SK-N-SH (cell line): ENCODE measurements at regions not wholly inside any gene's neighbourhood (a gene's known extent, or its start where the extent isn't known, plus 50 kb on each side); places are given as distances from the start of the nearest gene placed in this dataset.

ENCODE experiments used
- CTCF ChIA-PET: fragments of 300-600, 350-600 bp; formaldehyde crosslinking; extraction: SDS; loops from one replicate; lab custom pipeline; 2021; lab: Yijun Ruan, JAX
- POLR2A ChIA-PET: fragments of 350-600 bp; sonication (Branson Sonifier 250); formaldehyde crosslinking; extraction: SDS; loops from one replicate; lab custom pipeline; 2020; ENCODE audit warnings: antibody characterized with exemption, inconsistent platforms; lab: Yijun Ruan, JAX
- DNase-seq: peaks from one replicate; pipeline ENCODE4 v3.0.0; 2012
- H2AFZ ChIP-seq: fragments of 200-600 bp; sonication (generic); 2 replicates; pipeline ENCODE4 v1.8.1; 2016; ENCODE audit warnings: antibody characterized with exemption, mild to moderate bottlenecking, low read depth
- H3F3A ChIP-seq: fragments of 200-600 bp; sonication (generic); replicated peaks from 2 replicates; pipeline ENCODE3; 2016; ENCODE audit warnings: antibody characterized with exemption, mild to moderate bottlenecking; ENCODE audit not compliant: insufficient read depth
- H3K27ac ChIP-seq, 2 experiments: fragments of 200-500 bp in 1 of 2; fragments of 200-600 bp in 1 of 2; sonication (Bioruptor generic) in 1 of 2; sonication (generic), shearing (Covaris generic) in 1 of 2; 2 replicates each; pipeline versions ENCODE4 v1.5.1 to v1.6.1; 2014 to 2016; ENCODE audit warnings: low read depth in 2 of 2, inconsistent platforms in 1 of 2, low read length in 1 of 2, mild to moderate bottlenecking in 1 of 2, mixed read lengths in 1 of 2
- H3K27me3 ChIP-seq: fragments of 200-600 bp; sonication (generic), shearing (Covaris generic); 2 replicates; pipeline ENCODE4 v1.6.1; 2016; ENCODE audit warnings: mixed run types; ENCODE audit not compliant: insufficient read depth
- H3K36me3 ChIP-seq, 2 experiments: fragments of 200-500 bp in 1 of 2; fragments of 200-600 bp in 1 of 2; sonication (Bioruptor generic) in 1 of 2; sonication (generic) in 1 of 2; replicated peaks in 1 of 2; 2 replicates each; pipeline versions ENCODE3 to v1.5.1; 2014 to 2016; ENCODE audit warnings: low read length in 1 of 2, mild to moderate bottlenecking in 1 of 2; ENCODE audit not compliant: insufficient read depth in 2 of 2, control insufficient read depth in 1 of 2
- H3K4me1 ChIP-seq, 2 experiments: fragments of 200-500 bp in 1 of 2; fragments of 200-600 bp in 1 of 2; sonication (Bioruptor generic) in 1 of 2; sonication (generic), shearing (Covaris generic) in 1 of 2; 2 replicates each; pipeline versions ENCODE4 v1.5.1 to v1.6.1; 2014 to 2016; ENCODE audit warnings: low read depth in 1 of 2, low read length in 1 of 2, mixed run types in 1 of 2; ENCODE audit not compliant: insufficient read depth in 2 of 2, control insufficient read depth in 1 of 2
- H3K4me2 ChIP-seq: fragments of 200-600 bp; sonication (generic), shearing (Covaris generic); 2 replicates; pipeline ENCODE4 v1.6.1; 2017; ENCODE audit warnings: mixed run types
- H3K4me3 ChIP-seq, 2 experiments: fragments of 200-500 bp in 1 of 2; fragments of 200-600 bp in 1 of 2; sonication (Bioruptor generic) in 1 of 2; sonication (generic), shearing (Covaris generic) in 1 of 2; 2 replicates each; pipeline versions ENCODE4 v1.5.1 to v1.8.1; 2014 to 2016; ENCODE audit warnings: low read depth in 2 of 2, inconsistent platforms in 1 of 2, low read length in 1 of 2, mild to moderate bottlenecking in 1 of 2, mixed read lengths in 1 of 2, moderate library complexity in 1 of 2
- H3K79me2 ChIP-seq: fragments of 200-600 bp; sonication (generic); 2 replicates; pipeline ENCODE4 v1.8.1; 2017; ENCODE audit warnings: mild to moderate bottlenecking; ENCODE audit not compliant: insufficient read depth
- H3K9ac ChIP-seq: fragments of 200-600 bp; sonication (generic); 2 replicates; pipeline ENCODE4 v1.6.1; 2017; ENCODE audit warnings: mixed run types
- H3K9me2 ChIP-seq: fragments of 200-600 bp; sonication (generic); 2 replicates; pipeline ENCODE4 v1.6.1; 2017; ENCODE audit warnings: mixed run types
- H3K9me3 ChIP-seq: fragments of 200-600 bp; sonication (generic); 2 replicates; pipeline ENCODE4 v1.6.1; 2017; ENCODE audit warnings: mixed run types, mild to moderate bottlenecking, moderate library complexity
- H4K20me1 ChIP-seq: fragments of 200-600 bp; sonication (generic); 2 replicates; pipeline ENCODE4 v1.6.1; 2017; ENCODE audit warnings: mild to moderate bottlenecking, mixed run types; ENCODE audit not compliant: insufficient read depth
- CHD2 ChIP-seq: fragments of 150-350 bp; IDR thresholded peaks from 2 replicates; pipeline ENCODE4 v1.6.1; 2018; ENCODE audit warnings: low read length; ENCODE audit not compliant: partially characterized antibody
- FOSL2 ChIP-seq: IDR thresholded peaks from 2 replicates; pipeline ENCODE4 v1.4.0; 2012; ENCODE audit warnings: low read depth, mild to moderate bottlenecking, moderate library complexity, borderline replicate concordance
- FOXM1 ChIP-seq: IDR thresholded peaks from 2 replicates; pipeline ENCODE4 v1.4.0; 2012; ENCODE audit warnings: low read depth, mild to moderate bottlenecking
- GABPA ChIP-seq: IDR thresholded peaks from 2 replicates; pipeline ENCODE4 v1.4.0; 2012; ENCODE audit warnings: low read depth, mild to moderate bottlenecking
- GATA2 ChIP-seq: sonication (generic); formaldehyde crosslinking; IDR thresholded peaks from 2 replicates; pipeline ENCODE4 v1.5.0; 2020; ENCODE audit warnings: mild to moderate bottlenecking, missing genetic modification reagents
- JUND ChIP-seq: IDR thresholded peaks from 2 replicates; pipeline ENCODE4 v1.4.0; 2012
- MEF2A ChIP-seq: IDR thresholded peaks from 2 replicates; pipeline ENCODE4 v1.4.0; 2012; ENCODE audit warnings: low read depth, borderline replicate concordance
- MXI1 ChIP-seq: IDR thresholded peaks from 2 replicates; pipeline ENCODE4 v1.6.1; 2012; ENCODE audit warnings: mild to moderate bottlenecking, low read depth, low read length, improper control_type of control experiment
- PBX3 ChIP-seq: IDR thresholded peaks from 2 replicates; pipeline ENCODE4; 2012
- RFX5 ChIP-seq: IDR thresholded peaks from 2 replicates; pipeline ENCODE4 v1.6.1; 2012; ENCODE audit warnings: mild to moderate bottlenecking, improper control_type of control experiment, low read length
- TAF1 ChIP-seq: IDR thresholded peaks from 2 replicates; pipeline ENCODE4 v1.6.1; 2012; ENCODE audit warnings: low read depth, mild to moderate bottlenecking, low read length, moderate library complexity, borderline replicate concordance
- TCF12 ChIP-seq: IDR thresholded peaks from 2 replicates; pipeline ENCODE4 v1.4.0; 2012
- TEAD4 ChIP-seq: IDR thresholded peaks from 2 replicates; pipeline ENCODE4 v1.4.0; 2012; ENCODE audit warnings: mild to moderate bottlenecking, borderline replicate concordance; ENCODE audit not compliant: insufficient read depth
- WGBS: methylation state at CpG from one replicate; pipeline ENCODE4 v1.1.6; 2017; ENCODE audit warnings: low lambda C conversion rate; 5-methylcytosine and 5-hydroxymethylcytosine counted together
- TF ChIP-seq, protein P1 (sequence below): fragments of 150-350 bp; IDR thresholded peaks from 2 replicates; pipeline ENCODE4 v1.6.1; 2016; ENCODE audit warnings: mild to moderate bottlenecking, low read depth, low read length
- TF ChIP-seq, protein P2 (sequence below): fragments of 150-350 bp; IDR thresholded peaks from 2 replicates; pipeline ENCODE4 v1.6.1; 2017; ENCODE audit warnings: antibody characterized with exemption, low read length, low read depth, borderline replicate concordance

GRCh38 chr21:39107739-39108138 is 75.5 kb downstream of the PSMG1 start:
- H3K27me3 ChIP-seq = no peaks in the 10 kb centered on the region
- CTCF ChIA-PET = no interaction called here

GRCh38 chr21:39106881-39107462 is 76.3 kb downstream of the PSMG1 start:
- Histone ChIP-seq H3K79me2 (no peaks in the 10 kb centered on the region), H3K27me3 (no peaks in the 10 kb centered on the region; the same call in 1 of the 2 replicates), H3F3A (no peaks in the 10 kb centered on the region), H3K36me3 (no peaks in the 10 kb centered on the region), H3K9ac (no peak overlapping the region), H3K9me3 (no peaks in the 10 kb centered on the region), H3K4me1 (no peaks in the 10 kb centered on the region; a peak in 1 of 4 replicates), H2AFZ (no peak overlapping the region), H3K4me2 (no peak overlapping the region), H3K4me3 (no peak overlapping the region), H3K9me2 (no peaks in the 10 kb centered on the region), H4K20me1 (no peaks in the 10 kb centered on the region), H3K27ac (no peak overlapping the region)
- POLR2A ChIA-PET = no interaction called here
- WGBS = 74% methylated on average over 14 of the region's 15 CpGs
- CTCF ChIA-PET = interaction anchor here (1.2 kb wide), 1 partner anchor 32 kb away, joined by 3 read pairs; no protein-coding TSS in a partner anchor
- TF ChIP-seq MXI1 = no peak
- no peak for TF ChIP-seq GATA2
- TF ChIP-seq, protein P1, sequence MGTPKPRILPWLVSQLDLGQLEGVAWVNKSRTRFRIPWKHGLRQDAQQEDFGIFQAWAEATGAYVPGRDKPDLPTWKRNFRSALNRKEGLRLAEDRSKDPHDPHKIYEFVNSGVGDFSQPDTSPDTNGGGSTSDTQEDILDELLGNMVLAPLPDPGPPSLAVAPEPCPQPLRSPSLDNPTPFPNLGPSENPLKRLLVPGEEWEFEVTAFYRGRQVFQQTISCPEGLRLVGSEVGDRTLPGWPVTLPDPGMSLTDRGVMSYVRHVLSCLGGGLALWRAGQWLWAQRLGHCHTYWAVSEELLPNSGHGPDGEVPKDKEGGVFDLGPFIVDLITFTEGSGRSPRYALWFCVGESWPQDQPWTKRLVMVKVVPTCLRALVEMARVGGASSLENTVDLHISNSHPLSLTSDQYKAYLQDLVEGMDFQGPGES = no peak
- no peak for TF ChIP-seq CHD2
- no peak for TF ChIP-seq GABPA
- TF ChIP-seq JUND = no peak
- TF ChIP-seq FOXM1 = no peak
- TF ChIP-seq, protein P2, sequence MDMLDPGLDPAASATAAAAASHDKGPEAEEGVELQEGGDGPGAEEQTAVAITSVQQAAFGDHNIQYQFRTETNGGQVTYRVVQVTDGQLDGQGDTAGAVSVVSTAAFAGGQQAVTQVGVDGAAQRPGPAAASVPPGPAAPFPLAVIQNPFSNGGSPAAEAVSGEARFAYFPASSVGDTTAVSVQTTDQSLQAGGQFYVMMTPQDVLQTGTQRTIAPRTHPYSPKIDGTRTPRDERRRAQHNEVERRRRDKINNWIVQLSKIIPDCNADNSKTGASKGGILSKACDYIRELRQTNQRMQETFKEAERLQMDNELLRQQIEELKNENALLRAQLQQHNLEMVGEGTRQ = no peak
- TF ChIP-seq TEAD4 = no peak
- no peak for TF ChIP-seq FOSL2
- no peak for TF ChIP-seq TCF12
- no peak for TF ChIP-seq PBX3
- TF ChIP-seq MEF2A = no peak
- no peak for TF ChIP-seq TAF1
- DNase-seq = no peak

More at GRCh38 chr21:39107739-39108138, 75.5 kb downstream of the PSMG1 start:
- H3K9ac ChIP-seq = no peak overlapping the region
- no peak overlapping the region for H3K4me3 ChIP-seq
- no peaks in the 10 kb centered on the region for H3K79me2 ChIP-seq
- H3F3A ChIP-seq = no peaks in the 10 kb centered on the region
- DNase-seq = no peak
- H2AFZ ChIP-seq = no peak overlapping the region
- POLR2A ChIA-PET = no interaction called here
- H3K36me3 ChIP-seq = no peaks in the 10 kb centered on the region
- TF ChIP-seq TAF1 = no peak
- no peak for TF ChIP-seq RFX5
- TF ChIP-seq FOSL2 = no peak
- TF ChIP-seq JUND = no peak
- WGBS = 70% methylated on average over 13 of the region's 13 CpGs
- no peak overlapping the region for H3K4me2 ChIP-seq
- no peaks in the 10 kb centered on the region; a peak in 1 of 4 replicates for H3K4me1 ChIP-seq
- H3K9me2 ChIP-seq = no peaks in the 10 kb centered on the region
- H3K27ac ChIP-seq = no peak overlapping the region
- no peaks in the 10 kb centered on the region for H4K20me1 ChIP-seq
- no peaks in the 10 kb centered on the region for H3K9me3 ChIP-seq
